Activated naive CD8-positive, alpha-beta T cell treated with anti-CD3 and anti-CD28 coated beads, Interleukin-2, amount 50 U/mL, for 24 hours (primary cell): ENCODE measurements at regions not wholly inside any gene's neighbourhood (a gene's known extent, or its start where the extent isn't known, plus 50 kb on each side); places are given as distances from the start of the nearest gene placed in this dataset.

Experiments
- ATAC-seq: fragments of 150-1000 bp; cut with Tn5 transposase; one replicate; pipeline ENCODE4 v1.10.0; 2021
- DNase-seq: peaks from one replicate; pipeline ENCODE4 v3.0.0; 2021
- H3K27ac Mint-ChIP-seq: one replicate; pipeline ENCODE4 v1.8.0; 2021; ENCODE audit warnings: mild to moderate bottlenecking, mixed read lengths
- H3K27me3 Mint-ChIP-seq: one replicate; pipeline ENCODE4 v1.8.0; 2021; ENCODE audit warnings: mixed read lengths
- H3K36me3 Mint-ChIP-seq: one replicate; pipeline ENCODE4 v1.8.0; 2021; ENCODE audit warnings: low read depth, mixed read lengths
- H3K4me1 Mint-ChIP-seq: one replicate; pipeline ENCODE4 v1.8.0; 2021; ENCODE audit warnings: mixed read lengths
- H3K4me3 Mint-ChIP-seq: one replicate; pipeline ENCODE4 v1.8.0; 2021; ENCODE audit warnings: mild to moderate bottlenecking, moderate library complexity, mixed read lengths
- H3K9me3 Mint-ChIP-seq: one replicate; pipeline ENCODE4 v1.8.0; 2021; ENCODE audit warnings: mixed read lengths

- ATAC-seq: no peak
- H3K27me3 Mint-ChIP-seq: no peaks in the 10 kb centered on the region
- no peak for DNase-seq
- H3K4me3 Mint-ChIP-seq: no peak overlapping the region
- no peak overlapping the region for H3K27ac Mint-ChIP-seq
- no peaks in the 10 kb centered on the region for H3K9me3 Mint-ChIP-seq
- H3K4me1 Mint-ChIP-seq: no peaks in the 10 kb centered on the region
- no peaks in the 10 kb centered on the region for H3K36me3 Mint-ChIP-seq
These were observed 80.7 kb upstream of the FOXF1 start for GRCh38 chr16:86429663-86430062.

- Mint-ChIP-seq H3K9me3 (no peaks in the 10 kb centered on the region), H3K27me3 (no peaks in the 10 kb centered on the region), H3K27ac (no peak overlapping the region), H3K4me1 (no peaks in the 10 kb centered on the region), H3K4me3 (no peak overlapping the region), H3K36me3 (no peaks in the 10 kb centered on the region)
- ATAC-seq (no peak), DNase-seq (no peak)
These were observed 79.5 kb upstream of the FOXF1 start for GRCh38 chr16:86430814-86431213.

- ATAC-seq (no peak), DNase-seq (no peak)
- no peaks in the 10 kb centered on the region for H3K4me1 Mint-ChIP-seq
- no peak overlapping the region for H3K27ac Mint-ChIP-seq
- no peaks in the 10 kb centered on the region for H3K9me3 Mint-ChIP-seq
- no peaks in the 10 kb centered on the region for H3K36me3 Mint-ChIP-seq
- H3K4me3 Mint-ChIP-seq: no peak overlapping the region
- no peaks in the 10 kb centered on the region for H3K27me3 Mint-ChIP-seq
These were observed 78.8 kb upstream of the FOXF1 start for GRCh38 chr16:86431540-86431939.

GRCh38 chr16:86432048-86432447 is 78.3 kb upstream of the FOXF1 start:
- Mint-ChIP-seq H3K36me3 (no peaks in the 10 kb centered on the region), H3K4me1 (no peaks in the 10 kb centered on the region), H3K4me3 (no peak overlapping the region), H3K27ac (no peak overlapping the region), H3K27me3 (no peaks in the 10 kb centered on the region), H3K9me3 (no peaks in the 10 kb centered on the region)
- ATAC-seq: no peak
- DNase-seq: no peak

GRCh38 chr16:86432691-86433090 is 77.6 kb upstream of the FOXF1 start:
- Mint-ChIP-seq H3K27ac (no peak overlapping the region), H3K27me3 (peaks cover 3% of the 10 kb centered on the region), H3K36me3 (no peaks in the 10 kb centered on the region), H3K4me3 (no peak overlapping the region), H3K9me3 (no peaks in the 10 kb centered on the region), H3K4me1 (no peaks in the 10 kb centered on the region)
- DNase-seq: no peak
- ATAC-seq: no peak

GRCh38 chr16:86436466-86437185 is 73.7 kb upstream of the FOXF1 start:
- no peaks in the 10 kb centered on the region for H3K4me1 Mint-ChIP-seq
- no peak for ATAC-seq
- no peak overlapping the region for H3K4me3 Mint-ChIP-seq
- H3K9me3 Mint-ChIP-seq: no peaks in the 10 kb centered on the region
- DNase-seq: no peak
- H3K27ac Mint-ChIP-seq: no peak overlapping the region
- H3K36me3 Mint-ChIP-seq: no peaks in the 10 kb centered on the region
- H3K27me3 Mint-ChIP-seq: peaks cover 3% of the 10 kb centered on the region

- Mint-ChIP-seq H3K4me3 (no peak overlapping the region), H3K36me3 (no peaks in the 10 kb centered on the region), H3K27ac (no peak overlapping the region), H3K27me3 (peaks cover 3% of the 10 kb centered on the region), H3K4me1 (no peaks in the 10 kb centered on the region), H3K9me3 (no peaks in the 10 kb centered on the region)
- no peak for DNase-seq
- ATAC-seq: no peak
These were observed 73.0 kb upstream of the FOXF1 start for GRCh38 chr16:86437348-86437747.

- no peaks in the 10 kb centered on the region for H3K9me3 Mint-ChIP-seq
- DNase-seq (no peak), ATAC-seq (no peak)
- H3K27me3 Mint-ChIP-seq: peaks cover 13% of the 10 kb centered on the region
- peaks cover 4% of the 10 kb centered on the region for H3K4me1 Mint-ChIP-seq
- no peak overlapping the region for H3K4me3 Mint-ChIP-seq
- H3K36me3 Mint-ChIP-seq: no peaks in the 10 kb centered on the region
- no peak overlapping the region for H3K27ac Mint-ChIP-seq
These were observed 67.6 kb upstream of the FOXF1 start for GRCh38 chr16:86442703-86443102.

GRCh38 chr16:86443508-86444147 is 66.7 kb upstream of the FOXF1 start:
- Mint-ChIP-seq H3K4me1 (peaks cover 4% of the 10 kb centered on the region), H3K27me3 (peaks cover 13% of the 10 kb centered on the region), H3K36me3 (no peaks in the 10 kb centered on the region), H3K4me3 (no peak overlapping the region), H3K27ac (no peak overlapping the region), H3K9me3 (no peaks in the 10 kb centered on the region)
- no peak for DNase-seq
- ATAC-seq: no peak

GRCh38 chr16:86444261-86444660 is 66.1 kb upstream of the FOXF1 start:
- Mint-ChIP-seq H3K4me3 (no peak overlapping the region), H3K27ac (no peak overlapping the region), H3K27me3 (peaks cover 13% of the 10 kb centered on the region), H3K36me3 (no peaks in the 10 kb centered on the region), H3K4me1 (peaks cover 6% of the 10 kb centered on the region), H3K9me3 (no peaks in the 10 kb centered on the region)
- DNase-seq (no peak), ATAC-seq (no peak)

GRCh38 chr16:86444661-86445060 is 65.7 kb upstream of the FOXF1 start:
- ATAC-seq (no peak), DNase-seq (no peak)
- H3K27ac Mint-ChIP-seq: no peak overlapping the region
- H3K27me3 Mint-ChIP-seq: peaks cover 13% of the 10 kb centered on the region
- peaks cover 10% of the 10 kb centered on the region for H3K4me1 Mint-ChIP-seq
- H3K36me3 Mint-ChIP-seq: no peaks in the 10 kb centered on the region
- no peak overlapping the region for H3K4me3 Mint-ChIP-seq
- no peaks in the 10 kb centered on the region for H3K9me3 Mint-ChIP-seq

- peaks cover 11% of the 10 kb centered on the region for H3K4me1 Mint-ChIP-seq
- H3K9me3 Mint-ChIP-seq: no peaks in the 10 kb centered on the region
- peaks cover 15% of the 10 kb centered on the region for H3K27me3 Mint-ChIP-seq
- ATAC-seq (no peak), DNase-seq (no peak)
- no peak overlapping the region for H3K4me3 Mint-ChIP-seq
- no peaks in the 10 kb centered on the region for H3K36me3 Mint-ChIP-seq
- no peak overlapping the region for H3K27ac Mint-ChIP-seq
These were observed 64.0 kb upstream of the FOXF1 start for GRCh38 chr16:86446279-86446678.

- DNase-seq: no peak
- no peak for ATAC-seq
- Mint-ChIP-seq H3K4me3 (no peak overlapping the region), H3K27me3 (peaks cover 17% of the 10 kb centered on the region), H3K36me3 (no peaks in the 10 kb centered on the region), H3K27ac (no peak overlapping the region), H3K9me3 (no peaks in the 10 kb centered on the region), H3K4me1 (peaks cover 11% of the 10 kb centered on the region)
These were observed 63.1 kb upstream of the FOXF1 start for GRCh38 chr16:86447228-86447627.

GRCh38 chr16:86448306-86448890 is 61.9 kb upstream of the FOXF1 start:
- H3K27ac Mint-ChIP-seq: no peak overlapping the region
- no peak overlapping the region for H3K4me3 Mint-ChIP-seq
- no peak for ATAC-seq

GRCh38 chr16:86449446-86450095 is 60.8 kb upstream of the FOXF1 start:
- ATAC-seq (no peak), DNase-seq (no peak)
- no peaks in the 10 kb centered on the region for H3K9me3 Mint-ChIP-seq
- no peaks in the 10 kb centered on the region for H3K36me3 Mint-ChIP-seq
- H3K27me3 Mint-ChIP-seq: peaks cover 4% of the 10 kb centered on the region
- no peak overlapping the region for H3K4me3 Mint-ChIP-seq
- no peak overlapping the region for H3K27ac Mint-ChIP-seq
- peaks cover 7% of the 10 kb centered on the region for H3K4me1 Mint-ChIP-seq

More at GRCh38 chr16:86448306-86448890, 61.9 kb upstream of the FOXF1 start:
- Mint-ChIP-seq H3K9me3 (no peaks in the 10 kb centered on the region), H3K27me3 (peaks cover 12% of the 10 kb centered on the region), H3K36me3 (no peaks in the 10 kb centered on the region), H3K4me1 (peaks cover 10% of the 10 kb centered on the region)
- no peak for DNase-seq
